ENCODE measurements at regions not wholly inside any gene's neighbourhood (a gene's known extent, or its start where the extent isn't known, plus 50 kb on each side); places are given as distances from the start of the nearest gene placed in this dataset.
A peak's percentile ranks its signal among the peaks of the same experiment; 100 is the strongest.

- TF ChIP-seq CTCF (IDR thresholded peaks at IDR 0.05) (peak; percentile 78 to 86 (median 83)), POLR2AphosphoS5 (IDR thresholded peaks at IDR 0.05) (no peak), EP300 (IDR thresholded peaks at IDR 0.05) (no peak)
Measured at GRCh38 chr14:34227834-34228649, 234.0 kb downstream of the SPTSSA start.
